ENCODE measurements at regions not wholly inside any gene's neighbourhood (a gene's known extent, or its start where the extent isn't known, plus 50 kb on each side); places are given as distances from the start of the nearest gene placed in this dataset.

- ChIA-PET CTCF (no interaction called here), POLR2A (ENCODE audit: low non-redundant PET) (interaction anchor here (0.5 kb wide), 1 partner anchor 784 kb away, joined by 3 read pairs; no protein-coding TSS in a partner anchor)
- intact Hi-C loops (cut with micrococcal nuclease; ENCODE audit: unreplicated experiment), result no loop called here
- no peaks in the 10 kb centered on the region for H3K4me1 ChIP-seq (ENCODE audit: insufficient read depth, low read length, poor library complexity, severe bottlenecking)
- no peak overlapping the region for H3K4me3 ChIP-seq (ENCODE audit: low read depth, low read length, poor library complexity, severe bottlenecking)
- no peak for DNase-seq (ENCODE audit: low spot score)
- TF ChIP-seq CTCF (conservative IDR thresholded peaks at IDR 0.05; ENCODE audit: low read depth, low read length) (no peak), EZH2 (IDR thresholded peaks at IDR 0.05; ENCODE audit: borderline replicate concordance, low read depth, low read length, poor library complexity, severe bottlenecking) (no peak)
- H3K9me3 ChIP-seq (ENCODE audit: low read depth, low read length, poor library complexity, severe bottlenecking), result no peaks in the 10 kb centered on the region
- no TSS peak for BruUV-seq (replicated peaks)
- no peaks in the 10 kb centered on the region for H3K36me3 ChIP-seq (ENCODE audit: insufficient read depth, low read length, poor library complexity, severe bottlenecking)
- no peaks in the 10 kb centered on the region for H3K27me3 ChIP-seq (replicated peaks; ENCODE audit: insufficient read depth, low read depth, low read length, poor library complexity)
- no peak overlapping the region for H3K27ac ChIP-seq (ENCODE audit: low read depth, low read length, poor library complexity, severe bottlenecking)
Measured at GRCh38 chr14:100975671-100976070, 72.1 kb upstream of the RTL1 start.

DNA sequence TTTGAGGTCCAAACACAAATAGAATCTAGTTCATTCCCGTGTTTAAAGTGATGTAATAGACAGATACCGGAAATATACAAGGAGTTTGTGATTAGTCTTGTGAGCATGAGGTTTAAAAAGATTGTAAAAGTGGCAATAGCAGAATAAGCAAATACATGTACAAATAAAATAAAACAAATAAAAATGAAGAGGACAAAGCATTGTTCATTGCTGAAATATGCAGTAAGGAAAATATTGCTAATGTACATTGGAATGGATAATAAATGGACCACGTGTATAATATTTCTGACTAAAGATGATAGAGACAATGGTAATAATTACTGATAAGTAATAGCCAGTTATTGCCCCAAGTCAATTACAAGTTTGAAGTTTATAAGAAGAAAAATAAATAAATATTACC lies 75.6 kb upstream of the RTL1 start:
- Histone ChIP-seq H3K27ac (ENCODE audit: low read depth, low read length, poor library complexity, severe bottlenecking) (no peak overlapping the region), H3K4me3 (ENCODE audit: low read depth, low read length, poor library complexity, severe bottlenecking) (no peak overlapping the region), H3K36me3 (ENCODE audit: insufficient read depth, low read length, poor library complexity, severe bottlenecking) (no peaks in the 10 kb centered on the region), H3K9me3 (ENCODE audit: low read depth, low read length, poor library complexity, severe bottlenecking) (no peaks in the 10 kb centered on the region), H3K27me3 (replicated peaks; ENCODE audit: insufficient read depth, low read depth, low read length, poor library complexity) (no peaks in the 10 kb centered on the region), H3K4me1 (ENCODE audit: insufficient read depth, low read length, poor library complexity, severe bottlenecking) (no peaks in the 10 kb centered on the region)
- DNase-seq (ENCODE audit: low spot score), result no peak
- POLR2A ChIA-PET (ENCODE audit: low non-redundant PET), result no interaction called here
- no peak for TF ChIP-seq CTCF (conservative IDR thresholded peaks at IDR 0.05; ENCODE audit: low read depth, low read length)
- no peak for TF ChIP-seq EZH2 (IDR thresholded peaks at IDR 0.05; ENCODE audit: borderline replicate concordance, low read depth, low read length, poor library complexity, severe bottlenecking)
- CTCF ChIA-PET, result no interaction called here
- BruUV-seq (replicated peaks), result no TSS peak
- intact Hi-C loops (cut with micrococcal nuclease; ENCODE audit: unreplicated experiment), result no loop called here

DNA sequence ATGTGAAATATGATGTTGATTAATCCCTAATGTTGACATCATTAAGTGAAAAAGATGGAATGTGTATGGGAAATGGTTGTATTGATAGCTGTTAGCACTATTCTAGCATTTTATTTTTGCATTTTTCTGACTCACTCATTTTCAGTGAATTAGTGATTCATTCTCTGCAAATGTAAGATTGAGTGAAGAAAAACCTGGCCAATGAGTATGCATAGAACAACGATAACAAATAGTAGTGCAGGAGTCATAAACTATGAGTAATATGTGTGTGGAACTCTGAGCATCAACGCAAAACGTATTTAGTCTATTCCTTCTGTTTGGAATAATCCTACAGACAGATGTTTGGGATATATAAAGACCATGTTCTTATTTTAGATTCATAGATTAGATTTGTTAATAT lies 76.3 kb upstream of the RTL1 start:
- BruUV-seq (replicated peaks), result no TSS peak
- CTCF ChIA-PET, result no interaction called here
- DNase-seq (ENCODE audit: low spot score), result no peak

More for the DNA sequence above, 76.3 kb upstream of the RTL1 start:
- Histone ChIP-seq H3K9me3 (ENCODE audit: low read depth, low read length, poor library complexity, severe bottlenecking) (no peaks in the 10 kb centered on the region), H3K4me3 (ENCODE audit: low read depth, low read length, poor library complexity, severe bottlenecking) (no peak overlapping the region), H3K36me3 (ENCODE audit: insufficient read depth, low read length, poor library complexity, severe bottlenecking) (no peaks in the 10 kb centered on the region), H3K27me3 (replicated peaks; ENCODE audit: insufficient read depth, low read depth, low read length, poor library complexity) (no peaks in the 10 kb centered on the region), H3K27ac (ENCODE audit: low read depth, low read length, poor library complexity, severe bottlenecking) (no peak overlapping the region), H3K4me1 (ENCODE audit: insufficient read depth, low read length, poor library complexity, severe bottlenecking) (no peaks in the 10 kb centered on the region)
- no peak for TF ChIP-seq CTCF (conservative IDR thresholded peaks at IDR 0.05; ENCODE audit: low read depth, low read length)
- no peak for TF ChIP-seq EZH2 (IDR thresholded peaks at IDR 0.05; ENCODE audit: borderline replicate concordance, low read depth, low read length, poor library complexity, severe bottlenecking)
- POLR2A ChIA-PET (ENCODE audit: low non-redundant PET), result no interaction called here
- intact Hi-C loops (cut with micrococcal nuclease; ENCODE audit: unreplicated experiment), result no loop called here

Measured in A673 (cell line).